Head of caudate nucleus (tissue), 42 donors: ENCODE measurements at regions not wholly inside any gene's neighbourhood (a gene's known extent, or its start where the extent isn't known, plus 50 kb on each side); places are given as distances from the start of the nearest gene placed in this dataset.

Experiments
- DNase-seq, 42 donors: peaks; one replicate each; pipeline versions ENCODE4 v3.0.0 to v3.0.0-alpha.2; 2020 to 2021; ENCODE audit warnings: mixed read lengths in 7 of 42
- intact Hi-C: fragments of 100-400 bp; cut with DNase I; formaldehyde crosslinking; loops from one replicate; pipeline ENCODE4 v1.15.0; 2022

GRCh38 chr10:128912568-128913311, 554.3 kb upstream of the MGMT start:
- intact Hi-C loops, result no loop called here
- peak in 29 of 42 donors; percentile 22 to 87 (median 56) for DNase-seq

GRCh38 chr10:128914681-128915080, 552.4 kb upstream of the MGMT start:
- peak in 34 of 42 donors; percentile 11 to 83 (median 44) for DNase-seq
- intact Hi-C loops, result no loop called here

- DNase-seq, result no peak
- intact Hi-C loops, result no loop called here
Observed at GRCh38 chr10:128915630-128916029, 551.4 kb upstream of the MGMT start.

- DNase-seq, result no peak
- intact Hi-C loops, result no loop called here
Observed at GRCh38 chr10:128916383-128916782, 550.7 kb upstream of the MGMT start.

GRCh38 chr10:128921389-128922022, 545.5 kb upstream of the MGMT start:
- no peak for DNase-seq
- intact Hi-C loops, result no loop called here

- intact Hi-C loops, result no loop called here
- DNase-seq, result no peak
Observed at GRCh38 chr10:128922172-128922571, 544.9 kb upstream of the MGMT start.

- intact Hi-C loops, result no loop called here
- no peak for DNase-seq
Observed at GRCh38 chr10:128922619-128923196, 544.3 kb upstream of the MGMT start.

GRCh38 chr10:128924918-128925317, 542.1 kb upstream of the MGMT start:
- intact Hi-C loops, result no loop called here

GRCh38 chr10:128926711-128927110, 540.3 kb upstream of the MGMT start:
- intact Hi-C loops, result no loop called here
- no peak for DNase-seq

More at GRCh38 chr10:128924918-128925317, 542.1 kb upstream of the MGMT start:
- no peak for DNase-seq

- intact Hi-C loops, result no loop called here
Observed at GRCh38 chr10:128927497-128928161, 539.4 kb upstream of the MGMT start.

GRCh38 chr10:128928231-128928836, 538.7 kb upstream of the MGMT start:
- intact Hi-C loops, result no loop called here
- no peak for DNase-seq

More at GRCh38 chr10:128927497-128928161, 539.4 kb upstream of the MGMT start:
- no peak for DNase-seq

- intact Hi-C loops, result no loop called here
- no peak for DNase-seq
Observed at GRCh38 chr10:128929131-128929530, 537.9 kb upstream of the MGMT start.

- intact Hi-C loops, result no loop called here
- no peak for DNase-seq
Observed at GRCh38 chr10:128929767-128930166, 537.3 kb upstream of the MGMT start.

GRCh38 chr10:128930515-128930914, 536.5 kb upstream of the MGMT start:
- intact Hi-C loops, result no loop called here
- no peak for DNase-seq

GRCh38 chr10:128932071-128932820, 534.8 kb upstream of the MGMT start:
- DNase-seq, result no peak
- intact Hi-C loops, result no loop called here

- intact Hi-C loops, result no loop called here
- no peak for DNase-seq
Observed at GRCh38 chr10:128934492-128934891, 532.5 kb upstream of the MGMT start.

GRCh38 chr10:128936392-128936791, 530.6 kb upstream of the MGMT start:
- intact Hi-C loops, result no loop called here
- DNase-seq, result no peak

- DNase-seq, result no peak
- intact Hi-C loops, result no loop called here
Observed at GRCh38 chr10:128938558-128938957, 528.5 kb upstream of the MGMT start.

- no peak for DNase-seq
- intact Hi-C loops, result no loop called here
Observed at GRCh38 chr10:128940081-128940480, 527.0 kb upstream of the MGMT start.
